TTC549 (cell line): ENCODE measurements at regions not wholly inside any gene's neighbourhood (a gene's known extent, or its start where the extent isn't known, plus 50 kb on each side); places are given as distances from the start of the nearest gene placed in this dataset.
"Not testable (repeated sequence)": the region's sequence is repeated elsewhere in the genome, so short reads cannot be mapped to it uniquely, and the experiment has no call there.

ENCODE experiments used
- FAIRE-seq: peaks from 2 replicates; lab custom pipeline; 2012; peaks lifted over from hg19 to GRCh38; lab: Jason Lieb, UNC

DNA sequence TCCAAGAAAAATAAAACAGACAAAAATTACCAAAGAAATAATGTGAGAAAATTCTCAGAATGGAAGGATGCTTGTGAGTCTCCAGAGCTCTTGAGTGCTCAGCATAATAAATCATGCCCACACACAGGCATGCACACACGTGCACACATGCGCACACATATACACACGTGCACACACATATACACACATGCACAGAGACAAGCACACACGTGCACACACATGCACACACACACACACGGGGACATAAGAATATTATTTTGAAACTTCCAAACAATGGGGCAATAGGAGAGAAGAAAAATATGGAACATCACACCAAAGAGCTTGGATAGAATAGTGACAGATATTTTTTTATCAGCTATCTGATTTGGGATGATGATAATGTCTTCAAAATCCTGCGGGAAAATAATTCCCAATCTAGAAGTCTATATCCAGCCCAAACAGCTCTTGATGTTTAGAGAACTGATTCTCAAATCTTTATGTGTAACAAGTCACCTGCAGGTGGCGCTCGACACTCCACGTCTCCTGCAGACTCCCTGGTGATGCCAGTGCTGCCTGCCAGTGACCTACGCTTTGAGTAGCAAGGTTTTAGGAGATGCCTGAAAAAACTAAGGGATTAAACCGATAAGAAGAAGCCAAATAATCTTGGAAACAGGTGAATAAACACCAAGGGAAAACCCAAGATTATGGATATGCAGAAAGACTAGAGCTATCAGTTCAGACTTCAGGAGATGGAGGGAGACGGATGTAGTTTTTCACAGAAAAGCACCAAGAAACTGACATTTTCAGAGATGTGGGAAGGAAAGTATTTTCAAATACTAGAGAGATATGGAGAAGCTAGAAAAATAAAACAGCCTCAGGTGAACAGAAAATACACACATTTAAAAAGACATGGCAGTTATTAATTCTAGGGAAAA is 743.6 kb downstream of the ETS1 start:
- FAIRE-seq: no peak

DNA sequence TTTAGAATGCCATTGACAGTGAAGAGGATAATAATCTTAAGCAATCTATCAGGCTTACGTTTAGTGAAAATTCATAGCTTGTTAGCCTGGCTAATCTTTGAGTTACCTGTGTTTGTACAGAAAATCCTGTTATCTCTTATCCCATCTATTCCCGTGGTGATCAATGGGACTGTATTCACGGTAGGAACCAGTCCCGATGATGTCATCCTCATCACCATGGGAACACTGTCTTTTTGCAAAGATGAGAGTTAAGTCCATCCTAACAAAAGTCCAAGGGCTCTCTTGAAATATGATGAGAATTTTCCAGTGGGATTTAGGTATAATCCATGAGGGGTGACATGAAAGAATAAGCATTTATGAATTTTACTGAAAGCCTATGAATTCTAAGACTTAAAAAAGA is 762.2 kb downstream of the ETS1 start:
- FAIRE-seq: no peak

DNA sequence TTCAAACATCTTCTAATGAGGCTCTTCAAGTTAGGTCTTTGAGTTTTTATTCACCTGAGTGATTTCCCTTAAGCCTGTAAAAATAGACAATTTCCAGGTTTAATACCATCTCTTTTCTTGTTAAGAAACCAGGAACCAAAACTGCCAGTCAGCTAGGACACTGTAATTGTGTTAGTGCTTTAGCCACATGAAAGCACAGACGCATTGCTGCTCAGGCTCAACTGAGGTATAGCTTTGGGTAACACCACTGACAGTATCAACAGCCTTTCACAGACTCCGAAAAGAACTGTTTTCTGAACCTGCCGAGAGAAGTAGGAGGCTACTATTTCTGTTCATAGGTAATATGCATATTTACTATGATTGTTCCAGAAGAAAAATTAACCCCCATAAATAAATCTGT is 768.7 kb downstream of the ETS1 start:
- no peak for FAIRE-seq

DNA sequence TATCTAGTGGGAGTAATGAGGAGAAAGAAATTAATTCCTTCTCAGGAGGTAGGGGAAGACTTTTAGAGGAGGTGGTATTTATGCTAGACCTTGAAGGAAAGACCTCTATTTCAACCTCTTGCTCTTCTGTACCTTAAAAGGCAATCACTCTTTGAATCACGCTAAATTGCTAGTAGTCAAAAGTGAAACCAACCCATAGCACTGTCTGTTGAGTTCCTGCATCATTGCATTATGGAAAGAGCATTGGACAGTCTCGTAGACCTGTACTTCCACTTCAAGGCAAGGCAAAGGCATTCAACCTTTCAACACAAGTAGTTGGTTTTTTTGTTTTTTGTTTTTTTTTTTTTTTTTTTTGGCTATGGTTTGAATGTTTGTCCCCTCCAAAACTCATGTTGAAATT is 770.4 kb downstream of the ETS1 start:
- FAIRE-seq: no peak

DNA sequence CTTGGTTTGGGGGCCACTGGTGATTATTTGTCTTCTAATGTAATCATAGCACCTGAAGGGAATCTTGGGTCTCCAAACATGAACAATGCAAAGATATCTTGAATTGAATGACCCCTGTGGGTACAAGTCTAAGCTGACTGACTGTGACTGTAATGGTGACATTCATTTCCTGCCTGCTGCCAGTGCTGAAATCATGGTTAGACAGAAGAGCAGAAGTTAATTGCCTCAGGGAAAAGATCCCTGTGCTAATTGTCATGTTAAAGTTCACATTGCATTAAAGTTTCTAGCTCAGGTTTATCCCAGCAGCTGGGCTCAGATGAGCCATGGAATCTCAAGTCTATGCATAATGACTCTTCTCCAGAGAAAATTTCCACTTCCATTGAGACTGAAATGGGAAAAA is 772.0 kb downstream of the ETS1 start:
- no peak for FAIRE-seq

DNA sequence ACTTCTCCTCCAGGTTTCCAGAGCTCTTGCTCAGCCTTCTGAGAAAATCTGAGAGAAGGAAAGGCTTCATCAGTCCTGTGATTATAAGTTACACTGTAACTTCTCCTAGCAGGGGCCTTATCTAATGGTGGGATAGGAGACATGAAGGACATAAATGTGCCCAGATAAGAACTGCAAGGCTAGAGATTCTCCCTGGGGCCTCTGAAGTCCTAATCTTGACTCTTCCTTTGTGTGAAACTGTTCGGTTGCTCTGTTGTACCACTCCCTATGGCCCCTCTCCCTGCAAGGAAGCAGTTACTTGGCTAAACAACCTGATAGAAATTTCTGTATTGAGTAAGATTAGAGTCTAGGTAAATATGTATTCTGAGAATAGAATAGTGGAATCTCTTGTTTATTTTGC is 780.9 kb downstream of the ETS1 start:
- no peak for FAIRE-seq

DNA sequence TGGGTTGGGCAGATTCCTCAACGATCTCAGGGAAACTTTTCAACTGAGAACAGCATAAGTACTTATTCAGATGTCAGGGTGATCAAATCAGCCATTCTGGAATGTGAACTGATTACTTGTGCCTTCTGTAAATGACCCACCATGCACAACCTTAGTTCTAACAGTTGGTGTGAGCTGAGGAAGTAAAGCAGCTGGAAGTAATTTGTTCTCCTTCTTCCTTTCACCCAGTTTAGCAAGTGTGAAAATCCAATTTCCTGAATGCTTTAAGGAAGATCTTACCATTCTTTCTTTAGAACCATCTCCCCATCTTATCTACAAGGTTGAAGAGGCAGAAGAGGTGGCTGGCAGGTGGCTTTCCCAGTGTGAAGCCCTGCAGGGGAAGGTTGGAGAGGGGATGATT is 781.6 kb downstream of the ETS1 start:
- no peak for FAIRE-seq

DNA sequence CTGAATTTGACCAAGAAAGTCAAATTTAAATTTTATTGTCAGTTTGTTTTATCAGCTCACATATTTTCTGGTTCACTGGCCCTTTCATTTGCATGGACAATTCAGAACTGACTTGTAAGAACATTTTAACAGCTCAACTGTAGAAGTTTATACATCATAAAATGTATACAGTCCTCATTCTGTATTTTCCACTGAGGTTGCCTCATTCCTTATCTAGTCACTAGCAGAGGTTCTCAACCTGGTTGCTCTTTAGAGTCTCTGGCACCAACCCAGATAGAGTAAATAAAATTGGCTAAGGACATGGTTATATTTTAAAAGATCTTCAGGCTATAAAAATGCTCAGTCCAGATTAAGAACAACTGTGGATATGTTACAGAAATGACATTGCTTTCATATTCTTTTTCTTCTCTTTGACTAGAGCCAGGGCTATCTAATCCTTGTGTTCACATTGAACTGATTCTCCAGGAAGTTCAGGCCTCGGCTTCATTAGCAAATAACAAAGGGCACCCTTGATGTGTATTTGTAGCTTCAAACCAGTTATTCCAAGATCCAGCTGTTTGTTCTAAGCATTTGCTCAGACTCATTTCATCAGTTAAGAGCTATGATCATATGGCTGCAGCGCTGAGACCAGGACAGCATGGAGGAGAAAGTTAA is 782.5 kb downstream of the ETS1 start:
- no peak for FAIRE-seq

DNA sequence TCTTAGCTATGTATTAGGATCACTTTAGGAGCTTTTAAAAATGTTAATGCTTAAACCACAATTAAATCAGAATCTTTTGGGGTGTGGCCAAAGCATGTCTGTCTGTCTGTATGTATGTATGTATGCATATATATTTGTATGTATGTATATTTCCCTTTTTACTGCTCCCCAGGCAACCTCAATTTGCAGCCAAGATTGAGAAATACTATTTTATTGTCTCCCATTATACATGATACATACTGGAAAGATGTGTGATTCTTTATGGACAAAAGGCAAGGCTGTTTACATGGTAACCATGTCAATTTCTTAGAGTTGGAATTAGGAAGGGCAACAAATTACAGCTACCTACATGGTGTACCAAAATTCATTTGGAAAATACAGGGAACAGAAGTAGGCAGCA is 783.6 kb downstream of the ETS1 start:
- FAIRE-seq: no peak

DNA sequence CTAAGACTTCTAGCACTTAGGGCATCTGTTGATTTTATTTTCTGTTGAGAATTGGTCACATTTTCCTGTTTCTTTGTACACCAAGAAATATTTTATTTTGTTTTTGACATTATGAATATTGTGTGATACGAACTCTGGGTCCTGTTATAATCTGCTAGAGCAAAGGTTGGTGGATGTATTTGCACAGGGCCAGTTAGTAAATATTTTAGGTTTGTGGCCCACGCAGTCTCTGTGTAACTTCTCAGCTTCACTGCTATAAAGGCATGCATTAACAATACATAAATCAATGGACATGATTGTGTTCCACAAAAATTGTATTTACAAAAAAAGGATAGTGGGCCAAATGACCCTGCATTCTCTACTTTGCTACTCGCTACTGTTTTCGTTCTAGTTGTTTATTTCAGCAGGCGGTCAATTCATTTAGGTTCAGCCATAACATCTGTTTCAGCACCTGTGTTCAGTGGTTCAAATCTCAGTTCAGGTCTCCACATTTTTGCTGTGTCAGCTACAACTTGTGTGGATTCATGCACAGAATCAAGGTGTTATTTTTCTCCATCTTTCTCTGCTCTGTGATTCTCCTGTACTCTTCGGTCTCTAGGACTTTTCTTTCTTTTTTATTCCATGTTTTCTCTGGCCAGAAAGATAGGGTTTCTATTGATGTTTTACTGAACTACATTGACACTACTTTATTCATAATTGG is 786.2 kb downstream of the ETS1 start:
- FAIRE-seq: no peak

DNA sequence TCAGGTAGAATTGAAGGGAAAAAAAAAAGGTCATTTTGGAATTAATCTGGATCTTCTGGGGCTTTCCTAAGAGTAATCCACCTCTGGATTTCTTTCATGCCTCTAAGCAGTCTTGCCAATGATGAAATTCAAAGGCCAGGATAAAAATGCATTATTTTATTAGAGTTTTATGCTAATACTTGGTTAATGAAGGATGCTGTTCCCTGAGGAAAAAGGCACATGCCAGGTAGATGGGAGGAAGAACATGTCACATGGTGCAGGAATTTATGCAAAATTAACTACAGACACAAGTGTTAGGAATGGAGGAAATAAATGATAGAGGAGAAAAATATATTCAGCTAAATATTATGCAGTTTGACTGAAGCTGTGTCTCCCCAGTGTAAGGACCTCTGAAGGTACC is 792.0 kb downstream of the ETS1 start:
- no peak for FAIRE-seq

DNA sequence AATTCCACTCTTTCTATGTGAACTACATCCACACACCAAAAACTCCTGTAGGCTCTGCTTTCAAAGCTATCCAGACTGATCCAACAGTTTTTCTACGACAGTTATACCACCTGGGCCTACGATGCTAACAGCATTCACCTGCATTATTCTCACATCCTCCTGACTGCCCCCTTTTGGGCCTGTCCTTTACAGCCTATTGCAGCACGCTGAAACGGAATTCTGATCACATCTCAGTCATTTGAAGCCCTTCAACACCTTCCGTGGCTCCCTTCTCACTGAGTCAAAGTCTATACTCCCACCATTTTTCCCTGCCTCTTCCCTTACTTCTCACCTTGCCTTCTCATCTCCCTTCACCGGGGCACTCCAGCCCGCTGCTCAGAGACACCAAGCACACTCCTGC is 791.3 kb upstream of the KIRREL3 start:
- FAIRE-seq: no peak

DNA sequence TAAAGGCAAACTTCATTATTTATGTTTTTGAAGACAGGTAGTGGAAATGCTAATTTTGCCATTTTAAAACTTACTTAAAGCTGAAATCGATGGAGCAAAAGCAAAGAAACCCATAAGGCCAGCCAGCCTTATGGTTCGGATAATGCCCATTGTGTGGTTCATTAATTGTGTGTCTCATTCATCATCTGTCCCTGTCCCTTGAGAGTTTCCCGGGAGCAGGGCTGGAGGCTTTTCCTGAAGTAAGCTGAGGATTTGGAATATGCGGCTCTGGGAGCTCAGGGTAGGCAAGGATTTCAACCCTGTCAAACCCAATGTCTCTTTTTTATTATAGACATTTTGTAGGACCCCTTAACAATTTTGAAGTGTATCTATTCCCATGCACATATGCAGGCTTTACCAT is 790.0 kb upstream of the KIRREL3 start:
- no peak for FAIRE-seq

DNA sequence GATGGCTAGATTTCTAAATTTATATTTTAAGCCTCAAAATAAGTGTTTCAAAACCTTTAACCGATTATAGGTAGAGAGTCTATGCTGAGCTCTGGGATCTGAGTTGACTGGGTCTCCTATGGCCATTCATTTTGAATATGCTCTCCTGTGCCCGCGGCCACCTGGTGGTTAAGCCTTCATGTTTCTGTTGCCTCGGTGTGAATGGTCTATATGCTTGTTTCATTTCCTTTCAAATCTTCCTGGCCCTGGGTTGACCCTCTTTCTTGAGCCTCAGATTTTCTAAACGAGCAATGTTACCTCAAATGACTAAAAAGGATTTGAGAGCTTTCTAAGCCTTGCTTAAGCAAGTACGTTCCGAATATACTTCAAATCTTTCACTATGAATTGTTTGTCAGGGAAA is 789.4 kb upstream of the KIRREL3 start:
- no peak for FAIRE-seq

DNA sequence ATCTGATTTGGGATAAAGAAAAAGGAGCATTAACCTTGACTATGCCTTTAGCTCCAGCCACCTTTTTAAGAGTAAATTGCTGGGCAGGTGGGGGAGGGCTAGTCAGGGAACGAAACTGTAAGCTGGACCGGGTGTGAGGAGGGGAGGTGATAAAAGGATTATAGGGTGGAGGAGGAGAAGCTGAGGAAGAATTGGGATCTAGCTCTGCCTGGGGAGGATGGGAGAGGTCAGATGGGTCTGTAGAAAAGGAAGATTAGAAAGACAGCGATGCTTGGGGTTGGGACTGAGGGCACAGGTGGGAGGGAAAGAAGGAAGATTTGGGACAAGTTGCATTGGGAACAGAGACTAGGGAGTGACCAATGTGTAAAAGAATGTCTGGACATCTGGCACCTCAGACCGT is 772.4 kb upstream of the KIRREL3 start:
- not testable (repeated sequence) for FAIRE-seq

DNA sequence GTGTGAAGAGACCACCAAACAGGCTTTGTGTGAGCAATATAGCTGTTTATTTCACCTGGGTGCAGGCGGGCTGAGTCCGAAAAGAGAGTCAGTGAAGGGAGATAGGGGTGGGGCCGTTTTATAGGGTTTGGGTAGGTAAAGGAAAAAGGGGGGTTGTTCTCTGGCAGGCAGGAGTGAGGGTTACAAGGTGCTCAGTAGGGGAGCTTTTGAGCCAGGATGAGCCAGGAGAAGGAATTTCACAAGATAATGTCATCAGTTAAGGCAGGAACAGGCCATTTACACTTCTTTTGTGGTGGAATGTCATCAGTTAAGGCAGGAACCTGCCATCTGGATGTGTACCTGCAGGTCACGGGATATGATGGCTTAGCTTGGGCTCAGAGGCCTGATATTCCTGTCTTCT is 768.4 kb upstream of the KIRREL3 start:
- FAIRE-seq: not testable (repeated sequence)

DNA sequence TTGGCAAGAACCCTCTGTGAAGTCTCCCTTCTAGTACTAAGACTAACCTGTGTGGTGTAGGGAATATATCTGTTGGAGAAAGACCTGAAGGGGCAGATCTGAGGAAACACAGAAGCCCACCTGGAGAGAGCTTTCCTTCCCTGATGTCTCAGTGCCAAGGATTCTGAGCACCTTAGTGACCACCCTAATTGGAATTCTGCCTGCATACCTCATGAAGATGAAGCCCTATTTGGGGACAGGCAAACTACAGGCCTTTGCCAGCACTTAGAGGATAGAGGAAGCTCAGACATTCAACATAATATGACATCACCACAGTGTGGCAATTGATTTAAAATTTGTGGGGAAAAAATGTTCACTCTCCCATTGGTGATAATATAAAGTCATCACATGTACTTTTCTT is 766.2 kb upstream of the KIRREL3 start:
- FAIRE-seq: no peak

DNA sequence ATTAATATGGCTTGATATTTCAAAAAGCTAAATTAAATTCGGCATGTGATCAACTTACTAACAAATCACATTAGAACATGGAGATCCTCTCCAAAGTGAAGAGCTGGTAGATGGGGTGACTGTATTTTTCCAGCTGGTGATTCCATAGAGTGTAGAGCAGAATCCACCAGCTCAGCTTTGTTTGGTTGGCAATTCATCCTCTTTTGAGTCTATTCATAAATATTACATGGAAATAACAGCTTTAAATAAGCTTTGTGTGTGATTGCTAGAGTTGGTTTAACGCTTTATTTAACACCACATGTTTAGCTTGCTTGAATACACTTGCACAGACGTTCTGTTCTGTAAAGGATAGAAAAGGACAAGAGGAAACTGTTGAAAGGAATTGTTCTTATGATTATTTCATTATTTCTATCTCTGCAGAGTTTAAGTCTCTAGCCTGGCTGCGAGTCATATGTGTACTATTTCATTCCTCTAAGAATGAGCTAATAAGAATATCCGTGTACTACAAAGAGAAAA is 738.3 kb upstream of the KIRREL3 start:
- FAIRE-seq: no peak

DNA sequence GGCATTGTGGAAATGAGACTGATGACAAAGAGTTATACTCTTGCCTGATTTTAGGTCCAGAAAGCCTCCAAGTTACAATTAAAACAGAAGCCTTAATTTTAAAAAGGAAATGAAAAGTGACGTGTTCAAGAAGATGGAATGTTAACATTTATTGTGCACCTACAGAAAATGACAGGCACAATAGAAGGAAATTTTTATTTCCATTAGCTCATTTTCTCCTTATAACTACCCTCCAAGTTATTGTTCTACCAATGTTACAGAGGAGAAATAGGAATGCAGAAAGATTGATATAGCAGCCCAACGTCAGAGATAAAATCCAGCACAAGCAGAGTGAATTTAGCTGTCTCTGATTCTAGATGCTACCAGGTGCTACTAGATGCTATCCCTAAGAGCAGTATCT is 736.9 kb upstream of the KIRREL3 start:
- no peak for FAIRE-seq

DNA sequence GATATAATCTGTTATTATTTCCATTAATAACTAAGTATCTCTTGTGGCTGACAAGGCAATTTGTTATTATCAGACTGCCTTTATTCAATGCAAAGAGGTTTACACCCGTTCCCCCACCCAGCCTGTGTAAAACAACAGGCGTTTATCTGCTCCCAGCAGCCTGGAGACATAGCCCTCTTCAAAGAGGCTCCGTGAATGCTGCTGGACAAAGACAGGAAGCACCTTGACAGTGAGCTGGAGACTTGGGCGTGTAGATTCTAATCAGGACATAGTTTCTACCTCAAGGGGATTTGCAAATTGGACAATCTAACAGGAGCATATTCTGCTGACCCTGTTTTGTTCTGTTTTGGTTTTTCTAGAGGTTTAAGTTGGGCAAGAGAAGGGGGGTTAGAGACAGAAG is 733.0 kb upstream of the KIRREL3 start:
- FAIRE-seq: no peak

DNA sequence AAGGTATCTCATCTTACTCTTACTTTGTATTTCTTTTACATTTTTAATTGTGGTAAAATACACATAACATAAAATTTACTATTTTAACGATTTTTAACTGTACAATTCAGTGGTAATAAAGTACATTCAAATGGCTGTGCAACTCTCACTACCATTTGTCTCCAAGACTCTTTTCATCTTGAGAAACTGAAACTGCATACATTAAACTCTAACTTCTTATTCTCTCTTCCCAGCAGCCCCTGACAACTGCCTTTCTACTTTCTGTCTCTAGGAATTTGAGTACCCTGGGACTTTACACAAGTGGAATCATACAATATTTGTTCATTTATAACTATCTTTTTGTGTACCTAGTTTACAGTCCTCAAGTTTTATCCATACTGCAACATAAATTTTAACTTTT is 725.8 kb upstream of the KIRREL3 start:
- FAIRE-seq: no peak

DNA sequence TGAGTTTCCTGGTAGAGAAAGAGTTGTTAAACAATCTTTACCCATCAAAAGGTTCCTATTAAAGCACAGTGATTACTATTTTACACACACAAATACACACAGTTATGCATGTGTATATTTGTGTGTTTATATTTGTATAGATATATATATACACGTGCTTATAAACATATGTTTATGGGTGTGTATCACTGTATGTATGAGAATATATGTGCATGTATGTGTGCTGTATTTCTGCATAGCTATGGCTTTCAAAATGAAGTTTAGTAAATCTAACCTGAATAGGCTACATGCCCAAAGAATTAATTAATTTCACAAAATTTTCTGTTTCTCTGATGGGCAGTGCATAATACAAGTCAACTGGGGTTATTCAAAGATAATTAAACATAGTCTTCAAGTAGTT is 723.1 kb upstream of the KIRREL3 start:
- no peak for FAIRE-seq

DNA sequence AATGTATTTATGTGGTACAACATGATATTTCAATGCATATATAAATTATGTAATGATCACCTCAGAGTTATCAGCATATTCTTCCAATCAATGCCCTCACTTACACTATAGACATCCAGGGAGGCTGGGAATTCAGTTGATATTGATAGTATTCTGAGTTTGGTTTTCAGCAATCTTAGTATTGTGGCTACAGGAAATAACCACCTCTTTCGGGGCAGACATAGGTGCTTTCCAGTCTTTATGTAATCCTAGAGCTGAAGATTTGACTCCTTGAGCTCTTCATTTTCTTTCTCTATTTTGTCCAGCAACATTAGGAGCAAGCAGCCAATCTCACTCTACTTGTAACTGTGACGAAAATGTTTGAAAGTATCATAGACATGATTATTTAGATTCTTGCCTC is 712.7 kb upstream of the KIRREL3 start:
- FAIRE-seq: no peak
